CD4-positive, alpha-beta T cell treated with Interleukin-2 at 100 ng/mL for 4 hours (primary cell): ENCODE measurements at regions not wholly inside any gene's neighbourhood (a gene's known extent, or its start where the extent isn't known, plus 50 kb on each side); places are given as distances from the start of the nearest gene placed in this dataset.
"Not testable (repeated sequence)": the region's sequence is repeated elsewhere in the genome, so short reads cannot be mapped to it uniquely, and the experiment has no call there.

Experiments used
- DNase-seq: peaks from one replicate; pipeline ENCODE4 v3.0.0-alpha.2; 2020; ENCODE audit warnings: low spot score

DNA sequence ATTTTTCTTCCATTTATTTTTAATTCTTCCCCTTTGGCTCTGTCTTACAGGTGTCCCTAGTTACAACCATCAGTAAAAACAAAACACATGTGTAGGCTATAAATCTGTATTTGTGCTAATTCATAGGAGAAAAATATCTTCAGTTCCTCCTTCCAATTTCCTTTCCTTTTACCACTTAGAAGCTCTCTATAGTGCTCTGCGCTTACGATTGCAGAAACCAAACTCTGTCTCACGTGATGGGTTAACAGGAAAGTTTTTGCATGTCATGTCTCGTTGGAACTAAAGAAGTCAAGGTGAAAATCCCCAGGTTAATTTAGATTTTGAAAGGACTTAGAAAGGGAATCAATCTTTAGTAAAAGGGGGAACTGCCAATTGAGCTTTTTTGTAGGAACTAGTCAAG lies 1390.5 kb upstream of the ZEB2 start:
- DNase-seq = no peak

DNA sequence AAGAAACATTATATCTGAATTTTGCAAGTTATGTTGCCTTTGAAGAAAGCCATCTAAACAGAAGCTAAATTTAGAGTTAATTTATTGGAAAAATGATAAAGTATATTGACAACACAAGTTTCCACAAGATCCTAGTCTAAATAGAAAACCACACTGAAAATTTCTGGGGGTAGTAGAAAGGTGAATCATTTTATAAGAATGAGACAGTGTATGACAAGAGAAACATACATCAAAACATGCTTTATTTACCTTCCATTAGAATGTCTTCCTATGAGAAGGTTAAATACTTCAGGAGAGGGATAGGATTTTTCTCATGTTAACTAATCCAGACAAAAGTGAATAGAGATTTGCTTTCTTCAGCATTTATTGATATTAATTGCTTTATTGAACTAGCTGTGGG lies 1389.8 kb upstream of the ZEB2 start:
- DNase-seq = no peak

- DNase-seq = no peak
These were observed 1389.3 kb upstream of the ZEB2 start for GRCh38 chr2:145909175-145909755.

- no peak for DNase-seq
These were observed 1386.4 kb upstream of the ZEB2 start for GRCh38 chr2:145906354-145906753.

DNA sequence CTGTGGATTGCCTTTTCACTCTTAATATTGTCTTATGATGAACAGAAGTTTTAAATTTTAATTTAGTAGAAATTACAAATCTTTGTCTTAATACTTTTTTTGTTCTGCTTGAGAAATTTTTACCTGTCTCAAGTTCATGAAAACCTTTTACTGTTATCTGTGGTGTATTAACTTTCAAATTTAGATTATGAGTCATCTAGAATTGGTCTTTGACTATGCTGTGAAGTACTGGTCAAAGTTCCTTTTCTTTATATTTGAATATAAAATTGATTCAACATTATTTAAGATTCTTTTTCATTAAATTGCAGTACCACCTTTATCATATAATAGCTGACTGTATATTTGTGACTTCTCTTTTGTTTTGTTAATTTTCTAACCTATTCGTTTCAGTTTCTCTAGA lies 1385.5 kb upstream of the ZEB2 start:
- no peak for DNase-seq

DNA sequence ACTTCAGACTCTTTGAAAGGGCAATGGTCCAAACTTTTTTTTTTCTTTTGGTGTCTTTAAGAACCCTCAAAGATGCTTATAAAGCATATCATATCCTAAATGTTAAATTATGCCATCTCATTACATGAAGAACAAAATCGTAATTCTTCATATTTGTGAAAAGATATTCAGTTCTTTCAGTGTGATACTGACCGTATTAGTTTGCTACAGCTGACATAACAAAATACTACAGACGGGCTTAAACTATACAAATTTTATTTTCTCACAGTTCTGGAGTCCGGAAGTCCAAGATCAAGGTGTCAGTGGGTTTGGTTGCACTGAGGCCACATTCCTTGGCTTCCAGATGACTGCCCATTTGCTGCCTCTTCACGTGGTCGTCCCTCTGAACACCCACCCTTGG lies 1377.2 kb upstream of the ZEB2 start:
- no peak for DNase-seq

- no peak for DNase-seq
These were observed 1368.0 kb upstream of the ZEB2 start for GRCh38 chr2:145887915-145888314.

DNA sequence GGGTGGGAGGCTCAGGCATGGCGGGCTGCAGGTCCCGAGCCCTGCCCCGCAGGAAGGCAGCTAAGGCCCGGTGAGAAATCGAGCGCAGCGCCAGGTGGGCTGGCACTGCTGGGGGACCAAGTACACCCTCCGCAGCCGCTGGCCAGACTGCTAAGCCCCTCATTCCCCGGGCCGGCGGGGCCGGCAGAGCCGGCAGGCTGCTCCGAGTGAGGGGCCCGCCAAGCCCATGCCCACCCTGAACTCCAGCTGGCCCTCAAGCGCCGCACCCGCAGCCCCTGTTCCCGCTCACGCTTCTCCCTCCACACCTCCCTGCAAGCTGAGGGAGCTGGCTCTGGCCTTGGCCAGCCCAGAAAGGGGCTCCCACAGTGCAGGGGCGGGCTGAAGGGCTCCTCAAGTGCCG lies 1361.1 kb upstream of the ZEB2 start:
- DNase-seq = not testable (repeated sequence)

DNA sequence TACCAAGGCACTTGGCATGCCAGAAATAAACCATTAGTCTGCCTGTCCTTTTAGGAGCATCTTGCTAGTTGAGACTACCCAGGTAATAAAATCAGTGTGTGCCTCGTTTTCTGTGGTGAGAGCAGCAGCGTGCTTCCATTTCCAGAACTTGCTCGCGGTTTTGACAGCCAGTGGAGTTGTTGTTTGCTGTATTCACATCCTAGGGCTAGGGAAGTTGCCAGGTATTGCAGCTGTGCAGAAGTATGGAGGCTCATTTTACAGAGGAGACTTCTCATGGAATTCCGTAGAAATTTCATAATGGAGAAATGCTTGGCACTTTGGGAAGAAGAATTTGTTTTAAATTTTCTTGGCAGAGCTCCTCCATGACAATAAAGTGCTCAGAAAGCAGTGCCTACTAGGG lies 1355.1 kb upstream of the ZEB2 start:
- no peak for DNase-seq

DNA sequence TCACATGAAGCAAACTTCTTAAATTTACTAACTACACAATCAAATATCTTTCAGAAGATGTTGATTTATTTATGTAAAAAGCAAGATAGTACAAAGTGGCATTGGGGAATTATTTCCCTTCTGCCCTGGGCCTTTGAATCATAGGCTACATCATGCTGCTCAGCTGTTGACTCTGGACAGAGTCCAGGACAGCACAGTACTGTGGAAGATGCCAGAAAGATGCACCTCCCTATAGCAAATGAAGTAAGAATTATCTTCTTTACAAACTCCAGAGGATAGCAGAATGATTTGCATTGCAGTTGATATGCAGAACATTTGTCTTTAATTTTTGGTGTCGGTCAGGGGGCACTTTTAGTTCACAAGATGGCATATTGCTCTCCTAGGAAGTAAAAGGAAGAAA lies 1354.5 kb upstream of the ZEB2 start:
- DNase-seq = no peak

DNA sequence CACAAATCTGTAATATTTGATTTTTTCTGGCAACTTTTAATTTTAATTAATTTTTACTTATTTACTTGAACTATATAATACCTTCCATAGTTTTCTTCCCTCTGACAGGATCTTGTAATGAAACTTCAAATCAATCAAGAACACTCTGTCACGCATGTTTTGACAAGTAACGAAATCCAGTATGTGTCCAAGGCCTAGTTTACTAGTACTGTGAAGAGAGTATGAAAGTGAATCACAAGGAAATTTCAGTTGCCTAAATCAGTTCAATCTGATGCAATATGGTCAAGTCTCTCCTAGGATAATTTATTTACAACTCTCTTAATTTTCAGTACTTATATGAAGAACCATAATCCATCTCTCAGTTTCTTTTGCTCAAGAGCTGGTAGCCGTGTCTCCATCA lies 1344.6 kb upstream of the ZEB2 start:
- DNase-seq = no peak

- no peak for DNase-seq
These were observed 1342.0 kb upstream of the ZEB2 start for GRCh38 chr2:145861940-145862339.

DNA sequence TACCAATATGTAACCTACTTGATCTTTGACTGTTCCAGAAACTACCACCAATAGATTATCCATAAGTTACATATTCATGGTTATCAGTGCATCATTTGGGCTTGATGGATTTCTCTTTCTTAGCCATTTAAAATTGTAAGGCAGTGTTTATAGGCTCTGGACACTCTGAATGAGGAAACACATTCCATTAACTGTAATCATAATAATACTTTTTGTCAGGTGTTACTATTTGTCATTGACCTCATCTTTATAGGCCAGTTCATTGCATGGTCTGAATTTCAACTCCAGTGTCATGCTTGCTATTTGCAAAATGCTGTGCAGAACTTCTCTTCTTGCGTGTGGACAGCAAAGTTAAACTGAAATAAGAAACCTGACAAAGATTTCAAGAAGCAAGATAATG lies 1340.2 kb upstream of the ZEB2 start:
- no peak for DNase-seq

GRCh38 chr2:145855142-145855541 lies 1335.2 kb upstream of the ZEB2 start:
- DNase-seq = no peak

DNA sequence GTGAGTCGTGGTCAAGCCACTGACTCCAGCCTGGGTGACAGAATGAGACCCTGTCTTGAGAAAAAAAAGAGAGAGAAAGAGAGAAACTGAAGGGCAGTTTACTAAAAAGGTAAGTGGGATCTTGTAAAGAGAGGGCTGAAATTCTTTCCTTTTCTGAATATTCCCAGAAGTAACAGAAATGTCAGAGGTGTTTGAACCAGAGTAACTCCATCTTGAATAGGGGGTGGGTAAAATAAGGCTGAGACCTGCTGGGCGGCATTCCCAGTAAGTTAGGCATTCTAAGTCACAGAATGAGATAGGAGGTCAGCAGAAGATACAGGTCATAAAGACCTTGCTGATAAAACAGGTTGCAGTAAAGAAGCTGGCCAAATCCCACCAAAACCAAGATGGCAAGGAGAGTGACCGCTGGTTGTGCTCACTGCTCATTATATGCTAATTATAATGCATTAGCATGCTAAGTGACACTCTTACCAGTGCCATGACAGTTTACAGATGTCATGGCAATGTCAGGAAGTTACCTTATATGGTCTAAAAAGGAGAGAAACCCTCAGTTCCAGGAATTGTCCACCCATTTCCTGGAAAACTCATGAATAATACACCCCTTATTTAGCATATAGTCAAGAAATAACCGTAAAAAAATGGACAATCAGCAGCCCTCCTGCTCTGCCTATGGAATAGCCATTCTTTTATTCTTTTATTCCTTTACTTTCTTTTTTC lies 1334.3 kb upstream of the ZEB2 start:
- DNase-seq = no peak

GRCh38 chr2:145851730-145852129 lies 1331.8 kb upstream of the ZEB2 start:
- no peak for DNase-seq

- DNase-seq = no peak
These were observed 1329.5 kb upstream of the ZEB2 start for GRCh38 chr2:145849466-145849865.

- DNase-seq = no peak
These were observed 1327.1 kb upstream of the ZEB2 start for GRCh38 chr2:145846982-145847381.

GRCh38 chr2:145845923-145846322 lies 1326.0 kb upstream of the ZEB2 start:
- no peak for DNase-seq

DNA sequence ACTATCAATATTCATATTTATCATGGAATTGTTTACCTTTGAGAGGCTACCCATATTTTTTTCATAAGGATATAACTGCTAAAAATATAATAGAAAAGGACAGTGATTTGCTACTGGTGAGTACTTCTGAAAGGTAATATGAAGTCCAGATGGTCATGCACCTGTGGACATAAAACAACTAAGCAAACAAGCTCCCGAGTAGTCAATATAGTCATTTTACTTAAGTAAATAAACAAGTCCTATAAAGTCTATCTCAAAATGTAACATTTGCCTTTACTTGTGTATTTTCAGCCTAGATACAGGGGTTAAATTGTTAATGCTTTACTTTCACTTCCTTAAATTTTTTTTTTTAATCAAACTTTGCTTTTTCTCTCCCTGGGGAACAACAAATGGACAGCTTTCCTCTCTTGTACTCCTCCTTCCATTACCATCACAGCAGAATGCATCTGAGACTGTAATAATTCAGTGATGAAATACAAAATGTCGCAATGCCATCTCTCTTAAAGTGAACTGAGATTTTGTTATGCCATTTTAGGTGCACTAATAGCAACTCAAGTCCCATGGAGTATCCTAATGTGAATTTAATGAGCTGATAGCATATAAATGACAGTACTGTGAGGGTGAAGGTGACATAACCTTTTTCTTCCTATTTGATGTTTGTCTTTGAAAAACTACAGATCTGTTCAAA lies 1325.4 kb upstream of the ZEB2 start:
- DNase-seq = no peak

- no peak for DNase-seq
These were observed 1322.1 kb upstream of the ZEB2 start for GRCh38 chr2:145841973-145842372.

DNA sequence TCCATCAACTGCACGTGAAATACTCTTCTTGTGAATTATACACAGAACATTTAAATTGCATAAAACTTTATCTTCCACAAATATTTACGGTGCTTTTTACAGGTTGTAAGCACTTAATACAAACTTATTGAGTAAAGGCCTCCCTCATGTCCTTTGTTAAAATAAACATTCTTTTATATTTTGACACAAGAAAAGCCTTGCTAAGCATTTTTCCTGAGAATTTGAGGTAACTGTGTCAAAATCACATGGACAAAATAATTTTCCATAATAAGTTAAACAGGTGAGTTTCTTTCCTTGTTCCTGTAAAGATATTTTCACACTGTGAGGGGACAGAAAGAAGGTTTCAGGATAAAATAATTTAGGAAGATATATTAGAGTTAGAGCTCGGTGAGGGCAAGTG lies 1317.1 kb upstream of the ZEB2 start:
- DNase-seq = no peak

DNA sequence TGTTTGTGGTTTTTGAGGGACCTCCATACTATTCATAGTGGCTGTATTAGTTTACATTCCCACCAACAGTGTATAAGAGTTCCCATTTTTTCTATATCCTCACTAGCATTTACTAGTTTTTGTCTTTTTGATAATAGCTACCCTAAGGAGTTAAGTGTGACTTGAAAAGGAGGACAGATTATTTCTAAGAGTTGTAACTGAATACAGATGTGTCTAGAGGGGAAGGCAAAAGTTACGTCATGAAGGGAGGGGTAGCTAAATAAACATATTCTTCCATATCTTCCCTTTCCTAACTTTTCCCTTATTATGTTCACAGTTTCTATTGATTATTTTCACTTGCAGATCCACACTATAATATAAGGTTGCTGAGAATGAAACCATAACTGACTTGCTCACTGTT lies 1315.7 kb upstream of the ZEB2 start:
- DNase-seq = no peak

DNA sequence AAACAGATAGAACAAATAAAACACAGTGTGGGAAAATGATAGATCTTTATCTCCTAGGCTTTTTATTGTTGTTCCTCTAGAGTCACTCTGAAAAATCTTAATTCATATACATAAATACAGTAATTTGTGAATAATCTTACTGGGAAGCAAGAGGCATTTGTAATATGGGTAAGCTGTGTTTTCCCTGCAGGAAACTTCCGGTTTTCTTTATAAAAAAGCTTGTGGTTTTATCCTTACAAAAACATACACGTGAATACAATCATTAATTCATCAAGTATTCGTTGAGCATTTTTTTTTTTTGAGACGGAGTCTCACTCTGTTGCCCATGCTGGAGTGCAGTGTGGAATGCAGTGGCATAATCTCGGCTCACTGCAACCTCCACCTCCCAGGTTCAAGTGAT lies 1312.8 kb upstream of the ZEB2 start:
- no peak for DNase-seq
